GM13976 (cell line): ENCODE measurements at regions not wholly inside any gene's neighbourhood (a gene's known extent, or its start where the extent isn't known, plus 50 kb on each side); places are given as distances from the start of the nearest gene placed in this dataset.

Experiments used
- DNase-seq: peaks from one replicate; pipeline ENCODE4 v3.0.0; 2012; ENCODE audit warnings: low spot score
- CTCF ChIP-seq: IDR thresholded peaks from 2 replicates; pipeline ENCODE4 v1.5.1; 2012; ENCODE audit warnings: borderline replicate concordance, mild to moderate bottlenecking; ENCODE audit not compliant: insufficient read depth; ENCODE audit errors: extremely low read depth, missing control alignments, control extremely low read depth
- in situ Hi-C: fragments of 300-500 bp; cut with MboI; formaldehyde crosslinking; loops from one replicate; pipeline ENCODE4 v1.12.0; 2022; ENCODE audit warnings: low sequenced_read_pairs, mixed read lengths, inconsistent platforms; ENCODE audit not compliant: unreplicated experiment

- in situ Hi-C loops = no loop called here
- no peak for TF ChIP-seq CTCF
- DNase-seq = no peak
These were observed 184.7 kb upstream of the RALGAPA2 start for GRCh38 chr20:20897145-20897544.

- in situ Hi-C loops = no loop called here
- no peak for DNase-seq
These were observed 184.2 kb upstream of the RALGAPA2 start for GRCh38 chr20:20896606-20897005.

GRCh38 chr20:20895537-20895936 lies 183.1 kb upstream of the RALGAPA2 start:
- in situ Hi-C loops = no loop called here
- TF ChIP-seq CTCF = no peak
- DNase-seq = no peak

More at GRCh38 chr20:20896606-20897005, 184.2 kb upstream of the RALGAPA2 start:
- no peak for TF ChIP-seq CTCF

- DNase-seq = no peak
- in situ Hi-C loops = no loop called here
- no peak for TF ChIP-seq CTCF
These were observed 182.3 kb upstream of the RALGAPA2 start for GRCh38 chr20:20894753-20895152.

- DNase-seq = no peak
- in situ Hi-C loops = no loop called here
- no peak for TF ChIP-seq CTCF
These were observed 181.8 kb upstream of the RALGAPA2 start for GRCh38 chr20:20894280-20894679.

- DNase-seq = no peak
- in situ Hi-C loops = no loop called here
- no peak for TF ChIP-seq CTCF
These were observed 179.9 kb upstream of the RALGAPA2 start for GRCh38 chr20:20892328-20892727.

GRCh38 chr20:20890751-20891150 lies 178.3 kb upstream of the RALGAPA2 start:
- no peak for TF ChIP-seq CTCF
- in situ Hi-C loops = no loop called here
- DNase-seq = no peak
